Astrocyte (in vitro differentiated cells and primary cell): ENCODE measurements at regions not wholly inside any gene's neighbourhood (a gene's known extent, or its start where the extent isn't known, plus 50 kb on each side); places are given as distances from the start of the nearest gene placed in this dataset.

Experiments used
- CTCF ChIP-seq: IDR thresholded peaks from 2 replicates; pipeline ENCODE4 v1.5.1; 2011; ENCODE audit warnings: low read depth, mild to moderate bottlenecking, inconsistent platforms, low read length, moderate library complexity; ENCODE audit not compliant: insufficient read depth
- EZH2 ChIP-seq: IDR thresholded peaks from 2 replicates; pipeline ENCODE4 v1.6.1; 2012; ENCODE audit warnings: mild to moderate bottlenecking, low read length, inconsistent platforms; ENCODE audit not compliant: insufficient read depth

- no peak for TF ChIP-seq CTCF
- TF ChIP-seq EZH2 = no peak
Measured at GRCh38 chr17:17416007-17416399, 60.8 kb upstream of the MED9 start.
